ENCODE measurements at regions not wholly inside any gene's neighbourhood (a gene's known extent, or its start where the extent isn't known, plus 50 kb on each side); places are given as distances from the start of the nearest gene placed in this dataset.

DNA sequence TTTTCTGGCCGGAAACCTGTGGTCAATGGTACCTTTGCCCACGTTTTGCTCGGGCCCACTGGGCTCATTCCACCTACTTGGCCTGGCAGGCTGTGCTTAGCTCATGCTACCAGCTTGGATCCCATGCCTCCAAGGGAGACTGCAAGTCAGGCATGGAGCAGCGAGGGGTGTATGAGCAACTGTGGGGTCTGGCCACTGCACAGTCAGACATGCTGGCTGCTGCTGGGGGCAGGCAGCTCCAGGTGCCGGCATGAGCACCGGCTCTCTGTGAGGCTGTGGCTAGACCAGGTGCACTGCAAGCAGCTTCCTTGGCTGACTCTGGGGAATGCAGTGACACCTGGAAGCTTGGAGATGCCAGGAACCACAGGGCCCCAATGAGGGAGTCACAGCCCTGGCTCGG is 161.1 kb upstream of the DUSP10 start:
- Histone ChIP-seq H3K9me3 (ENCODE audit: low read length) (no peaks in the 10 kb centered on the region), H3K4me1 (ENCODE audit: insufficient read depth, low read length) (no peaks in the 10 kb centered on the region)

DNA sequence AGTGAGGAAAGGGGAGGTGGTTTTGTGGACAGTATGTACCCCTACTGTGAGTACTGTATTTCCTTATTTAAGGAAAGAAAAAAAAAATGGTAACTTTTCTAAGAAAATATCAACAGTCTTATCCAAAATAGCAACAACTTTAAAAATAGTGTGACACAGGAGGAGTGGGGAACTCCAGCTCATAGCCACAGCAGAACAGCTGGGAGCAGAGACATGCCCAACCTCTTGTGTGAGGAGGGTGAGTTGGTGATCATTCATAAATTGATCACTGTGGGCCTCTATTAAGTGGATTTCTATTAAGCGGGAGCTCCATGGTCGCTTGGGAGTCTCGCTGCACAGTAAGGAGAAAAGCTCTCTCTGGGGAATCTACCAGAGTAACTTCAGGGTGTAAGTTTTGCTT is 158.8 kb upstream of the DUSP10 start:
- Histone ChIP-seq H3K9ac (ENCODE audit: low read length) (no peak overlapping the region), H3K36me3 (ENCODE audit: insufficient read depth, low read length) (no peaks in the 10 kb centered on the region), H3K4me1 (ENCODE audit: insufficient read depth, low read length) (no peaks in the 10 kb centered on the region)

More for the DNA sequence above, 161.1 kb upstream of the DUSP10 start:
- H3K36me3 ChIP-seq (ENCODE audit: insufficient read depth, low read length) = no peaks in the 10 kb centered on the region
- no peak overlapping the region for H3K4me3 ChIP-seq (ENCODE audit: low read depth in 1 of 2, low read length in 2 of 2)
- no peaks in the 10 kb centered on the region for H3K27me3 ChIP-seq (ENCODE audit: control insufficient read depth in 1 of 2, insufficient read depth in 2 of 2, low read length in 2 of 2)
- no peak overlapping the region for H3K27ac ChIP-seq (ENCODE audit: low read depth, low read length)
- H3K9ac ChIP-seq (ENCODE audit: low read length) = no peak overlapping the region

DNA sequence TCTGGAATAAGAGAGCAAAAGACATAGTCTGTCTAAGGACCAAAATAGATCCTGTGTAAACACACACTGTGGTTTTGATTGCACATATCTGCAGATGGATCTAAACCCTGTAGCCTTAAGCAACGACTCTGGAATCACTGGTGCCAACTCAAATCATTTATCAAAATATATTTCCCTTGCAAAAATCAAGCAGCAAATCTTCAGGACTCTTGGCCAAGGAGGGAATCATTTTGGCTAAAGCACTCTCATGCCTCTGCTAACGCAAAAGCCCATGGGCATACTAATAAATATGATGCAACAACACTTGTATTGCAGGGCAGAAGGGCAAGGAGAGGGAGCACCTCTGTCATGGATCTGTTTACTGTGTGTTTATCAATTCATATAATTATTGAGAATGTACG is 155.4 kb upstream of the DUSP10 start:
- H3K9ac ChIP-seq (ENCODE audit: low read length) = no peak overlapping the region
- H3K4me1 ChIP-seq (ENCODE audit: insufficient read depth, low read length) = no peaks in the 10 kb centered on the region
- no peak overlapping the region for H3K27ac ChIP-seq (ENCODE audit: low read depth, low read length)
- H3K36me3 ChIP-seq (ENCODE audit: insufficient read depth, low read length) = no peaks in the 10 kb centered on the region
- no peaks in the 10 kb centered on the region for H3K27me3 ChIP-seq (ENCODE audit: control insufficient read depth in 1 of 2, insufficient read depth in 2 of 2, low read length in 2 of 2)
- no peaks in the 10 kb centered on the region for H3K9me3 ChIP-seq (ENCODE audit: low read length)
- no peak overlapping the region for H3K4me3 ChIP-seq (ENCODE audit: low read depth in 1 of 2, low read length in 2 of 2)

More for the DNA sequence above, 158.8 kb upstream of the DUSP10 start:
- Histone ChIP-seq H3K9me3 (ENCODE audit: low read length) (no peaks in the 10 kb centered on the region), H3K27me3 (ENCODE audit: control insufficient read depth in 1 of 2, insufficient read depth in 2 of 2, low read length in 2 of 2) (no peaks in the 10 kb centered on the region), H3K27ac (ENCODE audit: low read depth, low read length) (no peak overlapping the region), H3K4me3 (ENCODE audit: low read depth in 1 of 2, low read length in 2 of 2) (no peak overlapping the region)

DNA sequence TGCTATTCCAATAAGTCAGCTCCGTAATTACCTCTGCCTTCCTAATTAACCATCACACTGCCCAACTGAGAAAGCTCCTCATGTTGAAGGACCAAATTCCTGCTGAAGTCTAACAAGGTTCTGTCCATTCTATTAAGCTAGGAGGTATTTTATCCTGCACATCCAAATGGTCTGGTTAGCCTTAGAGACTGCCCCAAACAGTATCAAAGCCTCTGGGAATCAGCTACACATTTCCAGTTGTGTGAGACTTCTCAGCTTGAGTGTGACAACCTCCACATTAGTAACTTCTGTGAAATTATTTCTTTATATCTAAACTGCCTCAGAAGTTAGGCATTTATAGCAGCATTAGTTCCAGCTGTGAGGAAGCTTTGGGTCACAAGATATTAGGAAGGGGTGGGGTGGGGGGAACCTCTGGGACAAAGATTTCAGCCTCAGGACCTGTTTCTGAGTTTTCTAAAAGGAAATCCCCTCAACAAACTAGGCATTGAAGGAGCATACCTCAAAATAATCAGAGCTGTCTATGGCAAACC is 150.5 kb upstream of the DUSP10 start:
- no peak overlapping the region for H3K4me3 ChIP-seq (ENCODE audit: low read depth in 1 of 2, low read length in 2 of 2)

DNA sequence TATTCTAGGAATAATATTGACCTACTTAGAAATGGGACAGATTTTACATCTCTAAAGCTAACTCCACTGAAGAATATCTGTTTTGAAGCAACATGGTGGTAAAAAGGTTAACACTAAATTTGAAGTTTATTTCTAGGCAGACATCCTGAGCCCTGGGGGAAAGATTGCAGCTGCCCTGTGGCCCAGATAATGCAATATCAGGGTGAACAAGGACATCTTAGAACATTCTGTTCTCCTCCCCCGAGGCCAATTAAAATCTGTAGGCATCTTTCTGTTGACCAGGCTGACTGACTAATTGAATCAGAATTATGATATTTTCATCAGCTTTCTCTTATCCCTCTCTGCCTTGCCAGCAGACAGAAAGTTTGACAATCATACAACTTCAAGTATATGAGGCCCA is 149.8 kb upstream of the DUSP10 start:
- H3K36me3 ChIP-seq (ENCODE audit: insufficient read depth, low read length) = no peaks in the 10 kb centered on the region
- peaks cover 6% of the 10 kb centered on the region for H3K4me1 ChIP-seq (ENCODE audit: insufficient read depth, low read length)
- no peaks in the 10 kb centered on the region for H3K9me3 ChIP-seq (ENCODE audit: low read length)
- H3K4me3 ChIP-seq (ENCODE audit: low read depth in 1 of 2, low read length in 2 of 2) = no peak overlapping the region
- H3K27me3 ChIP-seq (ENCODE audit: control insufficient read depth in 1 of 2, insufficient read depth in 2 of 2, low read length in 2 of 2) = no peaks in the 10 kb centered on the region
- H3K27ac ChIP-seq (ENCODE audit: low read depth, low read length) = no peak overlapping the region
- no peak overlapping the region for H3K9ac ChIP-seq (ENCODE audit: low read length)

More for the DNA sequence above, 150.5 kb upstream of the DUSP10 start:
- H3K4me1 ChIP-seq (ENCODE audit: insufficient read depth, low read length) = peaks cover under 1% of the 10 kb centered on the region
- no peak overlapping the region for H3K27ac ChIP-seq (ENCODE audit: low read depth, low read length)
- no peaks in the 10 kb centered on the region for H3K9me3 ChIP-seq (ENCODE audit: low read length)
- H3K36me3 ChIP-seq (ENCODE audit: insufficient read depth, low read length) = no peaks in the 10 kb centered on the region
- no peak overlapping the region for H3K9ac ChIP-seq (ENCODE audit: low read length)
- no peaks in the 10 kb centered on the region for H3K27me3 ChIP-seq (ENCODE audit: control insufficient read depth in 1 of 2, insufficient read depth in 2 of 2, low read length in 2 of 2)

DNA sequence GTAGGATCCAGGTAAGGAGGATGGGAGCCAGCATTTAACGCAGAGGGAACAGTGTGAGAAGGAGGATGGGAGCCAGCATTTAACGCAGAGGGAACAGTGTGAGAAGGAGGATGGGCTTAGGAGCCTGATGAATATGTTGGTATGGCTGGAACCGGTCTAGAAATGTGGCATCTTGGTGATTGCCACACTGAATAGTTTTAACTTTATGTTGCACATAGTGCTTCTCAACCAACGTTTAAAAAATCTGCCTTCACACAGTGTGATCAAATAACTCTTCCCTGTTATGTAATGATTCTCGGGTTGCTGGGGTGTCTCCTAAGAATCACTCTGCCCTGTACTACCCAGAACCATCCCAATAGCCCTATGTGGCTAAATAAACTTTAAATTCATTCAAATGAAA is 146.9 kb upstream of the DUSP10 start:
- no peaks in the 10 kb centered on the region for H3K27me3 ChIP-seq (ENCODE audit: control insufficient read depth in 1 of 2, insufficient read depth in 2 of 2, low read length in 2 of 2)
- peaks cover 6% of the 10 kb centered on the region for H3K4me1 ChIP-seq (ENCODE audit: insufficient read depth, low read length)
- no peak overlapping the region for H3K27ac ChIP-seq (ENCODE audit: low read depth, low read length)
- no peak overlapping the region for H3K4me3 ChIP-seq (ENCODE audit: low read depth in 1 of 2, low read length in 2 of 2)
- H3K9ac ChIP-seq (ENCODE audit: low read length) = no peak overlapping the region
- H3K9me3 ChIP-seq (ENCODE audit: low read length) = no peaks in the 10 kb centered on the region
- no peaks in the 10 kb centered on the region for H3K36me3 ChIP-seq (ENCODE audit: insufficient read depth, low read length)

DNA sequence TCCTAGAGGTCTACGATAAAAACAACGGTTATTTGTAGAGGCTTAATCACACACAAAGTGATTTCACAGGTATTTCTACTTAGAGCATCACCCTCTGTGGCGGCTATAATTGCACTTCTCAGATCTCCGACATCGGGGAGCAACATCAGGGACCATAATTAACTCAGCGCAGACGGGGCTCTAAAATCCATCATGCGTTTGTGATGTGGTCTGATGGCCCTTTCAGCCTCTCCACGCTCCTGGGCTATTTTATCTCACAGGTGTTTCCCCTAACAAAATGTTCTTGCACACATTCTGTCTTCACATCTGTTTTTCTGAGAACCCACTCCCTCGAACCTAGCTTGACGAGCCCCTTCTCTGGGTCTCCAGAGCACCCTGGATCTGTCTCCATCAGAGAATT is 146.3 kb upstream of the DUSP10 start:
- no peak overlapping the region for H3K4me3 ChIP-seq (ENCODE audit: low read depth in 1 of 2, low read length in 2 of 2)
- no peak overlapping the region for H3K27ac ChIP-seq (ENCODE audit: low read depth, low read length)
- no peaks in the 10 kb centered on the region for H3K27me3 ChIP-seq (ENCODE audit: control insufficient read depth in 1 of 2, insufficient read depth in 2 of 2, low read length in 2 of 2)
- peaks cover 6% of the 10 kb centered on the region for H3K4me1 ChIP-seq (ENCODE audit: insufficient read depth, low read length)
- no peaks in the 10 kb centered on the region for H3K36me3 ChIP-seq (ENCODE audit: insufficient read depth, low read length)
- H3K9ac ChIP-seq (ENCODE audit: low read length) = no peak overlapping the region
- H3K9me3 ChIP-seq (ENCODE audit: low read length) = no peaks in the 10 kb centered on the region

DNA sequence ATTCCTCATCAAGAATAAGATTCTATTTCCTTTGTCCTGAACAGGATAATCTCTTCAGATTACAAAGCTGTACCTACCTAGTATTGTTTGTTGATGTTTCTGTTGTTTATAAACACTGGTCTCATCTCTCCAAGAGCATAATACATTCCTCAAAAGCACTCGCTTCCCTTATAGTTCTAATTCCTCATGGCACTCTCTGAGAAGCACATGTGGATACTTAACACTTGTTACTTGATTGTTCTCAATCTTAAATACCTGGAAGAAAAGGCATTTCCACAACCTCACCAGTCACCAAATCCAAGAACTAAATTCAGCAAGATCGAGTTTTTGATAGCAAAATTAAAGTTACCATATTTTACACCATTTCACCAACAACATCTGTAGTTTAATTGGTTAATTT is 145.9 kb upstream of the DUSP10 start:
- H3K4me3 ChIP-seq (ENCODE audit: low read depth in 1 of 2, low read length in 2 of 2) = no peak overlapping the region
- no peaks in the 10 kb centered on the region for H3K36me3 ChIP-seq (ENCODE audit: insufficient read depth, low read length)
- no peaks in the 10 kb centered on the region for H3K27me3 ChIP-seq (ENCODE audit: control insufficient read depth in 1 of 2, insufficient read depth in 2 of 2, low read length in 2 of 2)
- no peak overlapping the region for H3K9ac ChIP-seq (ENCODE audit: low read length)
- H3K4me1 ChIP-seq (ENCODE audit: insufficient read depth, low read length) = peaks cover 6% of the 10 kb centered on the region
- H3K27ac ChIP-seq (ENCODE audit: low read depth, low read length) = no peak overlapping the region
- H3K9me3 ChIP-seq (ENCODE audit: low read length) = no peaks in the 10 kb centered on the region

DNA sequence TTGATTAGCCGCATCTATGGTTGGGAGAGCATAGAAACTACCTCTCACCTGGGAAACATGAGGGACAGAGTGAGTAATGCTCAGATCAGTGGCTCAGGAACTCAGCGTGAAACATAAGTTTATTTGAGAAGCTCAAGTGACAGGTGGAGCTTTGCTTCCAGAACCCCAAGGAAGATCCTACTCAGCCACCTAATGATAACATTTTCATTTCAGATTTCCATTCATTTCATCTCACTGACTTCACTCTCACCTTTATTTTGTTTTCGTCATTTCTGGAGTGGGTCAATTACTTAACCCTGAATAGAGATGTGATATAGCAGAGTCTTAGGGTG is 145.5 kb upstream of the DUSP10 start:
- H3K4me1 ChIP-seq (ENCODE audit: insufficient read depth, low read length) = peaks cover 6% of the 10 kb centered on the region
- H3K9ac ChIP-seq (ENCODE audit: low read length) = no peak overlapping the region
- no peaks in the 10 kb centered on the region for H3K9me3 ChIP-seq (ENCODE audit: low read length)
- no peaks in the 10 kb centered on the region for H3K36me3 ChIP-seq (ENCODE audit: insufficient read depth, low read length)
- H3K27ac ChIP-seq (ENCODE audit: low read depth, low read length) = no peak overlapping the region
- H3K27me3 ChIP-seq (ENCODE audit: control insufficient read depth in 1 of 2, insufficient read depth in 2 of 2, low read length in 2 of 2) = no peaks in the 10 kb centered on the region
- H3K4me3 ChIP-seq (ENCODE audit: low read depth in 1 of 2, low read length in 2 of 2) = no peak overlapping the region

DNA sequence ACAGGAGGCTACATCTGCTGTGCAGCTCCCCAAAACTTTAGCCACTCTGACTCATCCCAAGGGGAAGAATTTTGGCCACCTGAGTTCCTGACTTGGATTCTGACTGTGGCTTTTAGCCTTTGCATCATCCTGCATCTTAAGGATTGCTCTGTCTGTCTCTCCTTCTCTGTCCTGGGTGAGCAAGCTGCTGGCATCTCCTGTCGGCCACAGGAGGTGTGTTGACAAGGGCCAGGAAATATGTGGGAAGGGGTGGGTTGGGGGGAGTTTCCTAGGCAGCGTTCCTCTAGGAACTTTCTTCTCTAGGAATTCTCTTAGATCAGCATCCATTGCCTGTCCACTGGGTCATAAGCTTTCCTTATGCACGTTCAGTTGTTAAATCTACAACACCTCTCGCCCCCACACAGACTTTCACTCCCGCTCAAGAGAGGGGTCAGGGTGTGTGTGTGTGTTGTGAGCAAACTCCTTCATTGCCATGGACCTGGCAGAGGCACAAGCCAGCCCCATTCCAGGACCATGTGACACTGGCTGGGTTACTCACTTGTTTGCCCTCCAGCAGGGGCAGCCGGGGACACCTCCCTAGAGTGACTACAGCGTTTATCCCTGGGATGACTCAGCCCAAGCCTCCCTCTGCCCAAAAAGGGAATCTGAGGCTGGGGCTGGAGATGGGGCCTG is 145.0 kb upstream of the DUSP10 start:
- Histone ChIP-seq H3K27me3 (ENCODE audit: control insufficient read depth in 1 of 2, insufficient read depth in 2 of 2, low read length in 2 of 2) (no peaks in the 10 kb centered on the region), H3K36me3 (ENCODE audit: insufficient read depth, low read length) (no peaks in the 10 kb centered on the region), H3K9me3 (ENCODE audit: low read length) (no peaks in the 10 kb centered on the region), H3K9ac (ENCODE audit: low read length) (no peak overlapping the region), H3K4me3 (ENCODE audit: low read depth in 1 of 2, low read length in 2 of 2) (no peak overlapping the region), H3K4me1 (ENCODE audit: insufficient read depth, low read length) (peaks cover 6% of the 10 kb centered on the region), H3K27ac (ENCODE audit: low read depth, low read length) (no peak overlapping the region)

DNA sequence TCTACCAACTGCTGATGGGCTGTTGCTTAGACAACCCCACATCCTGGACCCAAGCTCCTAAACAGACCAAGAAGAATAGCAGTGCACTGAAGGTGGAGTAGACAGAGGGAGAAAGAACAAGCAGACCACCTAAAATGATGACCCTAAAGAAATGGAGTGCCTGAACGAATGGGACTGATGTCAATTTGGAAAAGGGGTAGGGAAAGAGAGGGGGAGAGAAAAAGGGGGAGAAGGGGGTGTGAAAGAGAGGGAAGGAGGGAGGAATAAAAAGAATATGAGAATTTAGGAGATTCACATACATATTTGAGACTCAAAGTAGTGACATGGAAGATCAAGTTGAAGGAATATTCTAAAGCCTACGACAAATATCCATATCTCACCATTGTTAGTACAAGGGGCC is 144.4 kb upstream of the DUSP10 start:
- no peak overlapping the region for H3K4me3 ChIP-seq (ENCODE audit: low read depth in 1 of 2, low read length in 2 of 2)
- no peaks in the 10 kb centered on the region for H3K27me3 ChIP-seq (ENCODE audit: control insufficient read depth in 1 of 2, insufficient read depth in 2 of 2, low read length in 2 of 2)
- H3K4me1 ChIP-seq (ENCODE audit: insufficient read depth, low read length) = peaks cover 6% of the 10 kb centered on the region
- no peak overlapping the region for H3K27ac ChIP-seq (ENCODE audit: low read depth, low read length)
- no peak overlapping the region for H3K9ac ChIP-seq (ENCODE audit: low read length)
- no peaks in the 10 kb centered on the region for H3K9me3 ChIP-seq (ENCODE audit: low read length)
- no peaks in the 10 kb centered on the region for H3K36me3 ChIP-seq (ENCODE audit: insufficient read depth, low read length)

DNA sequence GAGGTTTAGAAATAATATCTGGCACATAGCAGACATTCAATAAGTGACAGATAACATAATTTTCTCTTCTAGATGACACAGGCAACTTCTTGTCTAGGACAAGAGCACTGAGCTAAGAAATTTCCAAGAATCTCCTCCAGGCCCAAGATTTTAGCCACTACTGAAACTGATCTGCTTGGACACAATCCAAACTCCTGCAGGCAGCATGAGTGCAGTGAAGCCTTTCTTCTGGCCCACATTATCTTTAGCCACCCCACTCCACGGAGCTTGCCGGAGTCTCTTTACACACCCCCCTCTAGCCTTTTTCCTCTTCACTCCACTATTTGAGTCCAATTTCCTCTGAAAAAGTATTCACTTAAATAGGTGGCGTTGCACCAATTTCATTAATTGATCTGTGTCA is 142.9 kb upstream of the DUSP10 start:
- Histone ChIP-seq H3K27me3 (ENCODE audit: control insufficient read depth in 1 of 2, insufficient read depth in 2 of 2, low read length in 2 of 2) (no peaks in the 10 kb centered on the region), H3K9ac (ENCODE audit: low read length) (no peak overlapping the region), H3K9me3 (ENCODE audit: low read length) (no peaks in the 10 kb centered on the region), H3K27ac (ENCODE audit: low read depth, low read length) (no peak overlapping the region), H3K4me1 (ENCODE audit: insufficient read depth, low read length) (peaks cover 6% of the 10 kb centered on the region), H3K4me3 (ENCODE audit: low read depth in 1 of 2, low read length in 2 of 2) (no peak overlapping the region), H3K36me3 (ENCODE audit: insufficient read depth, low read length) (no peaks in the 10 kb centered on the region)

Data from muscle layer of colon (tissue), 2 donors.